CD4-positive, alpha-beta T cell (primary cell): ENCODE measurements at regions not wholly inside any gene's neighbourhood (a gene's known extent, or its start where the extent isn't known, plus 50 kb on each side); places are given as distances from the start of the nearest gene placed in this dataset.
"Not testable (repeated sequence)": the region's sequence is repeated elsewhere in the genome, so short reads cannot be mapped to it uniquely, and the experiment has no call there.

ENCODE experiments used
- ATAC-seq: fragments of 200-7000 bp; cut with Tn5 transposase; one replicate; pipeline ENCODE4 v1.10.0; 2022; ENCODE audit warnings: mild to moderate bottlenecking; ENCODE audit not compliant: poor library complexity
- CTCF ChIA-PET: fragments of 350-600 bp; sonication (Branson Sonifier 250); formaldehyde crosslinking; loops from one replicate; lab custom pipeline; 2021; ENCODE audit warnings: antibody characterized with exemption, inconsistent platforms; lab: Charles Lee
- POLR2A ChIA-PET: fragments of 350-600 bp; sonication (Branson Sonifier 250); formaldehyde crosslinking; loops from one replicate; lab custom pipeline; 2021; ENCODE audit warnings: antibody characterized with exemption, inconsistent platforms; lab: Charles Lee
- DNase-seq, 14 experiments: peaks; one replicate each; pipeline ENCODE4 v3.0.0-alpha.2; 2013 to 2020; ENCODE audit warnings: mixed read lengths in 2 of 14
- H3K27ac ChIP-seq, 2 donors: one replicate each; pipeline versions ENCODE4 v1.5.1 to v1.7.0; 2013; ENCODE audit warnings: low read length in 2 of 2, low read depth in 1 of 2, mild to moderate bottlenecking in 1 of 2
- H3K27me3 ChIP-seq, 2 experiments: 1 replicate in 1 of 2; 2 replicates in 1 of 2; pipeline versions ENCODE4 v1.6.1 to v1.7.0; 2013; ENCODE audit warnings: low read length in 2 of 2, control low read depth in 1 of 2, mild to moderate bottlenecking in 1 of 2, moderate library complexity in 1 of 2; ENCODE audit not compliant: insufficient read depth in 2 of 2, control insufficient read depth in 1 of 2
- H3K36me3 ChIP-seq: one replicate; pipeline ENCODE4 v1.6.1; 2013; ENCODE audit warnings: low read length, control low read depth; ENCODE audit not compliant: insufficient read depth
- H3K4me1 ChIP-seq: one replicate; pipeline ENCODE4 v1.6.1; 2013; ENCODE audit warnings: low read length, control low read depth; ENCODE audit not compliant: insufficient read depth
- H3K4me3 ChIP-seq: one replicate; pipeline ENCODE4 v1.5.1; 2013; ENCODE audit warnings: mild to moderate bottlenecking, low read length, moderate library complexity
- H3K9me3 ChIP-seq, 2 experiments: 1 replicate in 1 of 2; 2 replicates in 1 of 2; pipeline versions ENCODE4 v1.6.1 to v1.7.0; 2013; ENCODE audit warnings: low read length in 2 of 2, mild to moderate bottlenecking in 2 of 2, control low read depth in 1 of 2, moderate library complexity in 1 of 2; ENCODE audit not compliant: control insufficient read depth in 1 of 2, insufficient read depth in 1 of 2
- H3K27ac Mint-ChIP-seq: one replicate; pipeline ENCODE4 v1.8.0; 2020; ENCODE audit warnings: mixed read lengths
- H3K27me3 Mint-ChIP-seq: one replicate; pipeline ENCODE4 v1.8.0; 2021; ENCODE audit warnings: mixed read lengths
- H3K36me3 Mint-ChIP-seq: one replicate; pipeline ENCODE4 v1.8.0; 2021; ENCODE audit warnings: low read depth, mixed read lengths
- H3K4me1 Mint-ChIP-seq: one replicate; pipeline ENCODE4 v1.8.0; 2021; ENCODE audit warnings: low read depth, mixed read lengths
- H3K4me3 Mint-ChIP-seq: one replicate; pipeline ENCODE4 v1.8.0; 2020; ENCODE audit warnings: mild to moderate bottlenecking, mixed read lengths
- H3K9me3 Mint-ChIP-seq: one replicate; pipeline ENCODE4 v1.8.0; 2020; ENCODE audit warnings: mixed read lengths
- intact Hi-C, 2 experiments: fragments of 100-400 bp; cut with DNase I in 1 of 2; cut with micrococcal nuclease in 1 of 2; formaldehyde crosslinking; loops; one replicate each; pipeline versions ENCODE4 v1.15.1 to v1.9.0; 2023 to 2025; cut with DNase I, micrococcal nuclease
- TF ChIP-seq, protein P1 (sequence below): fragments of 200-600 bp; IDR thresholded peaks from one replicate; pipeline ENCODE4 v1.8.0; 2022; ENCODE audit warnings: antibody characterized with exemption, mild to moderate bottlenecking

- no peaks in the 10 kb centered on the region for H3K9me3 Mint-ChIP-seq
- H3K27me3 Mint-ChIP-seq = peaks cover 44% of the 10 kb centered on the region
- ChIA-PET POLR2A (no interaction called here), CTCF (no interaction called here)
- H3K4me1 Mint-ChIP-seq = peaks cover 12% of the 10 kb centered on the region
- H3K4me3 ChIP-seq = no peak overlapping the region
- intact Hi-C loops = loop anchor here (5.0 kb wide), 2 partner anchors 42 to 97 kb away; no protein-coding TSS in a partner anchor
- H3K4me3 Mint-ChIP-seq = no peak overlapping the region
- H3K27me3 ChIP-seq = peaks cover 16 to 19% of the 10 kb centered on the region in 2 experiments
- no peaks in the 10 kb centered on the region for H3K36me3 Mint-ChIP-seq
- no peak overlapping the region for H3K27ac ChIP-seq
- H3K9me3 ChIP-seq = no peaks in the 10 kb centered on the region
- DNase-seq (no peak), ATAC-seq (no peak)
- H3K4me1 ChIP-seq = peaks cover 8% of the 10 kb centered on the region
- no peak overlapping the region for H3K27ac Mint-ChIP-seq
- TF ChIP-seq, protein P1, sequence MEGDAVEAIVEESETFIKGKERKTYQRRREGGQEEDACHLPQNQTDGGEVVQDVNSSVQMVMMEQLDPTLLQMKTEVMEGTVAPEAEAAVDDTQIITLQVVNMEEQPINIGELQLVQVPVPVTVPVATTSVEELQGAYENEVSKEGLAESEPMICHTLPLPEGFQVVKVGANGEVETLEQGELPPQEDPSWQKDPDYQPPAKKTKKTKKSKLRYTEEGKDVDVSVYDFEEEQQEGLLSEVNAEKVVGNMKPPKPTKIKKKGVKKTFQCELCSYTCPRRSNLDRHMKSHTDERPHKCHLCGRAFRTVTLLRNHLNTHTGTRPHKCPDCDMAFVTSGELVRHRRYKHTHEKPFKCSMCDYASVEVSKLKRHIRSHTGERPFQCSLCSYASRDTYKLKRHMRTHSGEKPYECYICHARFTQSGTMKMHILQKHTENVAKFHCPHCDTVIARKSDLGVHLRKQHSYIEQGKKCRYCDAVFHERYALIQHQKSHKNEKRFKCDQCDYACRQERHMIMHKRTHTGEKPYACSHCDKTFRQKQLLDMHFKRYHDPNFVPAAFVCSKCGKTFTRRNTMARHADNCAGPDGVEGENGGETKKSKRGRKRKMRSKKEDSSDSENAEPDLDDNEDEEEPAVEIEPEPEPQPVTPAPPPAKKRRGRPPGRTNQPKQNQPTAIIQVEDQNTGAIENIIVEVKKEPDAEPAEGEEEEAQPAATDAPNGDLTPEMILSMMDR = no peak
- no peaks in the 10 kb centered on the region for H3K36me3 ChIP-seq
These were observed 274.9 kb downstream of the RRAGC start for GRCh38 chr1:38584448-38585355.

DNA sequence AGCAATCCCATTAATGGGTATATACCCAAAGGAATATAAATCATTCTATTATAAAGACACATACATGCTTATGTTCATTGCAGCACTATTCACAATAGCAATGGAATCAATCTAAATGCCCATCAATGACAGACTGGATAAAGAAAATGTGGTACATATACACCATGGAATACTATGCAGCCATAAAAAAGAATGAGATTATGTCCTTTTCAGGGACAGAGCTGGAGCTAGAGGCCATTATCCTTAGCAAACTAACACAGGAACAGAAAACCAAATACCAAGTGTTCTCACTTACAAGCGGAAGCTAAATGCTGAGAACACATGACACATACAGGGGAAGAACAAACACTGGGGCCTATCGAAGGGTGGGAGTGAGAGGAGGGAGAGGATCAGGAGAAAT, 276.3 kb downstream of the RRAGC start:
- DNase-seq, H3K27ac ChIP-seq, H3K4me3 ChIP-seq, H3K36me3 ChIP-seq, H3K27ac Mint-ChIP-seq, H3K4me1 ChIP-seq, ATAC-seq, H3K9me3 ChIP-seq, H3K36me3 Mint-ChIP-seq, intact Hi-C loops, CTCF ChIA-PET, H3K4me3 Mint-ChIP-seq, H3K9me3 Mint-ChIP-seq, POLR2A ChIA-PET: not testable (repeated sequence)
- Mint-ChIP-seq H3K27me3 (peaks cover 59% of the 10 kb centered on the region), H3K4me1 (peaks cover 16% of the 10 kb centered on the region)
- H3K27me3 ChIP-seq = peaks cover 24 to 32% of the 10 kb centered on the region in 2 experiments

DNA sequence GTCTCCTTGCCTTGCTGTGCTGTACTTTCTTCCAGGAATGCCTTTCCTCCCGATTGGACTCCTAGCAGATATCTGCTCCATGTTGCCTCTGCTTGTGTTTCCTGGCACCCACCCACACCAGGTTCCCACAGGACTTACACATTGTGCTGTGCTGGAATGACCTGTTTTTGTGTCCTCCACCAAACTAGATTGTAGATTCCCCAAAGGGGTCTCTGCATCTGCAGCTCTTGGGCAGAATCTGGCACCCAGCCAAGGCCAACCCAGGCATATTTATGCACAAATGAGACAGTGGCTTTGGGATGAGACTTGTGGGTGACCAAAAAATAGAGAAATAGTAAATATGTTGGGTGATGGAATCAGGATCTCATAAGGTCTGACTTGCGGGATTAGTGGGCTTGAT, 278.2 kb downstream of the RRAGC start:
- Histone ChIP-seq H3K9me3 (no peaks in the 10 kb centered on the region), H3K27me3 (peaks cover 33 to 45% of the 10 kb centered on the region in 2 experiments), H3K36me3 (no peaks in the 10 kb centered on the region), H3K27ac (no peak overlapping the region), H3K4me1 (peaks cover 4% of the 10 kb centered on the region), H3K4me3 (no peak overlapping the region)
- no peak overlapping the region for H3K27ac Mint-ChIP-seq
- H3K9me3 Mint-ChIP-seq = no peaks in the 10 kb centered on the region
- peaks cover 59% of the 10 kb centered on the region for H3K27me3 Mint-ChIP-seq
- TF ChIP-seq, protein P1 = no peak
- CTCF ChIA-PET = no interaction called here
- peaks cover 16% of the 10 kb centered on the region for H3K4me1 Mint-ChIP-seq
- H3K36me3 Mint-ChIP-seq = no peaks in the 10 kb centered on the region
- ATAC-seq = no peak
- H3K4me3 Mint-ChIP-seq = no peak overlapping the region
- no peak for DNase-seq
- POLR2A ChIA-PET = no interaction called here
- intact Hi-C loops = no loop called here
